ENCODE measurements at regions not wholly inside any gene's neighbourhood (a gene's known extent, or its start where the extent isn't known, plus 50 kb on each side); places are given as distances from the start of the nearest gene placed in this dataset.

GRCh38 chr6:80698459-80698858 lies 592.0 kb downstream of the BCKDHB start:
- WGBS, 2 donors (ENCODE audit: extremely low coverage in 2 of 2, insufficient read length in 2 of 2, insufficient replicate concordance in 1 of 2), result no CpG with 5 or more reads among the region's 3 CpGs
- H3K4me2 ChIP-seq (ENCODE audit: insufficient read depth, low read length, poor library complexity, severe bottlenecking), result no peak overlapping the region
- no peak overlapping the region for H2BK15ac ChIP-seq (ENCODE audit: low read length)
- H3K79me1 ChIP-seq (ENCODE audit: low read depth, low read length), result no peaks in the 10 kb centered on the region
- no peak overlapping the region for H2BK12ac ChIP-seq (ENCODE audit: low read length)
- no peak overlapping the region for H3K4me3 ChIP-seq (ENCODE audit: low read length in 2 of 2)
- no peak overlapping the region for H3K9ac ChIP-seq (ENCODE audit: low read depth, low read length, poor library complexity)
- no peak overlapping the region for H3K14ac ChIP-seq (ENCODE audit: low read length)
- H2AFZ ChIP-seq (ENCODE audit: low read length), result no peak overlapping the region
- H3K23ac ChIP-seq (ENCODE audit: low read depth, low read length, poor library complexity), result no peak overlapping the region
- H3K4me1 ChIP-seq (ENCODE audit: control insufficient read depth in 2 of 2, insufficient read depth in 1 of 2, low read depth in 1 of 2, low read length in 2 of 2), result no peaks in the 10 kb centered on the region
- peaks cover 5 to 21% of the 10 kb centered on the region in 2 donors for H3K9me3 ChIP-seq (replicated peaks in 1 of 2; ENCODE audit: control insufficient read depth in 2 of 2, insufficient read depth in 1 of 2, low read depth in 1 of 2, low read length in 2 of 2)
- no peak overlapping the region for H4K91ac ChIP-seq (ENCODE audit: low read depth, low read length, poor library complexity)
- H3K36me3 ChIP-seq (replicated peaks in 1 of 2; ENCODE audit: control insufficient read depth in 2 of 2, insufficient read depth in 2 of 2, low read length in 2 of 2), result no peaks in the 10 kb centered on the region
- no peak overlapping the region for H3K27ac ChIP-seq (replicated peaks; ENCODE audit: low read length)
- no peak overlapping the region for H2AK5ac ChIP-seq (ENCODE audit: low read depth, low read length)
- H2BK120ac ChIP-seq (ENCODE audit: low read depth, low read length), result no peak overlapping the region
- no peak for DNase-seq (ENCODE audit: low spot score)
- no peak overlapping the region for H3K18ac ChIP-seq (ENCODE audit: low read length)
- H3K4ac ChIP-seq (ENCODE audit: low read length), result no peak overlapping the region
- H2BK5ac ChIP-seq (ENCODE audit: low read length), result no peak overlapping the region
- no peak overlapping the region for H4K8ac ChIP-seq (ENCODE audit: low read depth, low read length)
- H3K27me3 ChIP-seq (ENCODE audit: control insufficient read depth in 3 of 3, insufficient read depth in 3 of 3, low read depth in 1 of 3, low read length in 3 of 3), result no peaks in the 10 kb centered on the region

GRCh38 chr6:80696268-80696667 lies 589.8 kb downstream of the BCKDHB start:
- H3K4ac ChIP-seq (ENCODE audit: low read length), result no peak overlapping the region
- H3K14ac ChIP-seq (ENCODE audit: low read length), result no peak overlapping the region
- H4K8ac ChIP-seq (ENCODE audit: low read depth, low read length), result no peak overlapping the region
- H2BK120ac ChIP-seq (ENCODE audit: low read depth, low read length), result no peak overlapping the region
- H3K9ac ChIP-seq (ENCODE audit: low read depth, low read length, poor library complexity), result no peak overlapping the region
- no peak overlapping the region for H3K27ac ChIP-seq (replicated peaks; ENCODE audit: low read length)
- no peak overlapping the region for H2AK5ac ChIP-seq (ENCODE audit: low read depth, low read length)
- H3K4me3 ChIP-seq (ENCODE audit: low read length in 2 of 2), result no peak overlapping the region
- H2BK12ac ChIP-seq (ENCODE audit: low read length), result no peak overlapping the region
- no peak overlapping the region for H3K18ac ChIP-seq (ENCODE audit: low read length)
- H3K4me1 ChIP-seq (ENCODE audit: control insufficient read depth in 2 of 2, insufficient read depth in 1 of 2, low read depth in 1 of 2, low read length in 2 of 2), result no peaks in the 10 kb centered on the region
- DNase-seq (ENCODE audit: low spot score), result no peak
- H2BK5ac ChIP-seq (ENCODE audit: low read length), result no peak overlapping the region
- H2AFZ ChIP-seq (ENCODE audit: low read length), result peak overlapping the region; percentile 17
- H3K79me1 ChIP-seq (ENCODE audit: low read depth, low read length), result no peaks in the 10 kb centered on the region
- no peak overlapping the region for H4K91ac ChIP-seq (ENCODE audit: low read depth, low read length, poor library complexity)
- no peaks in the 10 kb centered on the region for H3K27me3 ChIP-seq (ENCODE audit: control insufficient read depth in 3 of 3, insufficient read depth in 3 of 3, low read depth in 1 of 3, low read length in 3 of 3)
- H3K23ac ChIP-seq (ENCODE audit: low read depth, low read length, poor library complexity), result no peak overlapping the region
- no peak overlapping the region for H3K4me2 ChIP-seq (ENCODE audit: insufficient read depth, low read length, poor library complexity, severe bottlenecking)
- peaks cover 2 to 12% of the 10 kb centered on the region in 2 donors for H3K9me3 ChIP-seq (replicated peaks in 1 of 2; ENCODE audit: control insufficient read depth in 2 of 2, insufficient read depth in 1 of 2, low read depth in 1 of 2, low read length in 2 of 2)
- H3K36me3 ChIP-seq (replicated peaks in 1 of 2; ENCODE audit: control insufficient read depth in 2 of 2, insufficient read depth in 2 of 2, low read length in 2 of 2), result no peaks in the 10 kb centered on the region
- no peak overlapping the region for H2BK15ac ChIP-seq (ENCODE audit: low read length)

GRCh38 chr6:80690551-80691131 lies 584.2 kb downstream of the BCKDHB start:
- H3K14ac ChIP-seq (ENCODE audit: low read length), result no peak overlapping the region
- no peak for DNase-seq (ENCODE audit: low spot score)
- no peak overlapping the region for H3K4ac ChIP-seq (ENCODE audit: low read length)
- no peak overlapping the region for H2BK12ac ChIP-seq (ENCODE audit: low read length)
- no peaks in the 10 kb centered on the region for H3K9me3 ChIP-seq (replicated peaks in 1 of 2; ENCODE audit: control insufficient read depth in 2 of 2, insufficient read depth in 1 of 2, low read depth in 1 of 2, low read length in 2 of 2)
- no peaks in the 10 kb centered on the region for H3K27me3 ChIP-seq (ENCODE audit: control insufficient read depth in 3 of 3, insufficient read depth in 3 of 3, low read depth in 1 of 3, low read length in 3 of 3)
- H2AFZ ChIP-seq (ENCODE audit: low read length), result no peak overlapping the region
- no CpG with 5 or more reads among the region's 6 CpGs for WGBS, 2 donors (ENCODE audit: extremely low coverage in 2 of 2, insufficient read length in 2 of 2, insufficient replicate concordance in 1 of 2)
- no peak overlapping the region for H2BK15ac ChIP-seq (ENCODE audit: low read length)
- no peak overlapping the region for H3K4me2 ChIP-seq (ENCODE audit: insufficient read depth, low read length, poor library complexity, severe bottlenecking)
- no peak overlapping the region for H4K8ac ChIP-seq (ENCODE audit: low read depth, low read length)
- H3K4me1 ChIP-seq (ENCODE audit: control insufficient read depth in 2 of 2, insufficient read depth in 1 of 2, low read depth in 1 of 2, low read length in 2 of 2), result no peaks in the 10 kb centered on the region
- no peak overlapping the region for H3K9ac ChIP-seq (ENCODE audit: low read depth, low read length, poor library complexity)
- H3K36me3 ChIP-seq (replicated peaks in 1 of 2; ENCODE audit: control insufficient read depth in 2 of 2, insufficient read depth in 2 of 2, low read length in 2 of 2), result no peaks in the 10 kb centered on the region
- no peak overlapping the region for H3K23ac ChIP-seq (ENCODE audit: low read depth, low read length, poor library complexity)
- H2BK120ac ChIP-seq (ENCODE audit: low read depth, low read length), result no peak overlapping the region
- no peak overlapping the region for H2BK5ac ChIP-seq (ENCODE audit: low read length)
- no peaks in the 10 kb centered on the region for H3K79me1 ChIP-seq (ENCODE audit: low read depth, low read length)
- no peak overlapping the region for H2AK5ac ChIP-seq (ENCODE audit: low read depth, low read length)
- no peak overlapping the region for H4K91ac ChIP-seq (ENCODE audit: low read depth, low read length, poor library complexity)
- H3K4me3 ChIP-seq (ENCODE audit: low read length in 2 of 2), result no peak overlapping the region
- H3K27ac ChIP-seq (replicated peaks; ENCODE audit: low read length), result no peak overlapping the region
- no peak overlapping the region for H3K18ac ChIP-seq (ENCODE audit: low read length)

GRCh38 chr6:80689716-80690395 lies 583.4 kb downstream of the BCKDHB start:
- H3K4me2 ChIP-seq (ENCODE audit: insufficient read depth, low read length, poor library complexity, severe bottlenecking), result no peak overlapping the region
- H3K36me3 ChIP-seq (replicated peaks in 1 of 2; ENCODE audit: control insufficient read depth in 2 of 2, insufficient read depth in 2 of 2, low read length in 2 of 2), result no peaks in the 10 kb centered on the region
- no peak overlapping the region for H2AK5ac ChIP-seq (ENCODE audit: low read depth, low read length)
- no peak overlapping the region for H3K4ac ChIP-seq (ENCODE audit: low read length)
- H2BK120ac ChIP-seq (ENCODE audit: low read depth, low read length), result no peak overlapping the region
- no peaks in the 10 kb centered on the region for H3K4me1 ChIP-seq (ENCODE audit: control insufficient read depth in 2 of 2, insufficient read depth in 1 of 2, low read depth in 1 of 2, low read length in 2 of 2)
- WGBS, 2 donors (ENCODE audit: extremely low coverage in 2 of 2, insufficient read length in 2 of 2, insufficient replicate concordance in 1 of 2), result no CpG with 5 or more reads among the region's 3 CpGs
- no peak overlapping the region for H3K9ac ChIP-seq (ENCODE audit: low read depth, low read length, poor library complexity)
- no peak overlapping the region for H4K8ac ChIP-seq (ENCODE audit: low read depth, low read length)
- no peak for DNase-seq (ENCODE audit: low spot score)
- H3K27me3 ChIP-seq (ENCODE audit: control insufficient read depth in 3 of 3, insufficient read depth in 3 of 3, low read depth in 1 of 3, low read length in 3 of 3), result no peaks in the 10 kb centered on the region
- H2BK15ac ChIP-seq (ENCODE audit: low read length), result no peak overlapping the region
- H3K27ac ChIP-seq (replicated peaks; ENCODE audit: low read length), result no peak overlapping the region
- no peak overlapping the region for H2BK12ac ChIP-seq (ENCODE audit: low read length)
- H3K4me3 ChIP-seq (ENCODE audit: low read length in 2 of 2), result no peak overlapping the region
- no peaks in the 10 kb centered on the region for H3K79me1 ChIP-seq (ENCODE audit: low read depth, low read length)
- no peak overlapping the region for H4K91ac ChIP-seq (ENCODE audit: low read depth, low read length, poor library complexity)
- H2AFZ ChIP-seq (ENCODE audit: low read length), result peak overlapping the region; percentile 31
- H3K9me3 ChIP-seq (replicated peaks in 1 of 2; ENCODE audit: control insufficient read depth in 2 of 2, insufficient read depth in 1 of 2, low read depth in 1 of 2, low read length in 2 of 2), result no peaks in the 10 kb centered on the region
- H2BK5ac ChIP-seq (ENCODE audit: low read length), result no peak overlapping the region
- H3K23ac ChIP-seq (ENCODE audit: low read depth, low read length, poor library complexity), result no peak overlapping the region
- H3K18ac ChIP-seq (ENCODE audit: low read length), result no peak overlapping the region
- H3K14ac ChIP-seq (ENCODE audit: low read length), result no peak overlapping the region

Measured in neuronal stem cell (in vitro differentiated cells).